Activated naive CD4-positive, alpha-beta T cell treated with Interleukin-2 at 50 U/mL for 16 hours (primary cell): ENCODE measurements at regions not wholly inside any gene's neighbourhood (a gene's known extent, or its start where the extent isn't known, plus 50 kb on each side); places are given as distances from the start of the nearest gene placed in this dataset.

Experiments
- DNase-seq: peaks from one replicate; pipeline ENCODE4 v3.0.0-alpha.2; 2020

DNA sequence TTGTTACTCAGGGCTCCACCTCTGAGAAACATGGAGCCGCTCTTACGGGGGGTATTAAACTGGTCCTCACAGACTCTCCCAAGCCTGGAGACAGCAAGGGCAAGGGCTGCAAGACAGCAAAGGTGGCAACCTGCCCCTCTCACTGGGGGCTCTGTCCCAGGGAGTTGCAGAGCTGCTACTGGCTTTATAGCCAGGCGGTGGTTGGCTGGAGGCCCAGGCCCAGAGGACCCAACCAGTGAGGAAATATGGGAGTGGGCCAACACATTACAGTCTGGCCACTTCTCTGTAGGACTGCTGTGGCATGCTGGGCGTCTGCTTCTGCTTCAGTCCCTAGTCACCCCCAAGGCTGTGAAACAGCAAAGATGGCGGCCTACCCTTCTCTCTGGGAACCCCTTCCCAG is 597.2 kb downstream of the LRRC70 start:
- DNase-seq: no peak

DNA sequence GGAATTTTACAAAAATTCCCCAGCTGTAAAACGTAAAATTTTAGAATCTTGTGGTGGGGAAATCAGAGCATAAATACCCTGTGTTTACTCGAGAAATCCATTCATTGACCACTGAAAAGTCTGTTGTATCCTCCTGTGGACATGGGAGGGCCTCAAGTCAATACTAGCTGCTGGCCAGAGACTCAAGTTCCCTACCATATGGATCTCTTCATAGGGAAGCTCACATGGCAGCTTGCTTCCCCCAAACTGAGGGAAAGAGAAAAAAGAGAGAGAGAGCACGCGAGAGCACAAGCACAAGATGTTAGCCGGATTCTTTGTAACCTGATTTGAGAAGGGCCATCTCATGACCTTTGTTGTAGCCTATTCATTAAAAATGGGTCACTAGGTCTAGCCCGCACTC is 591.9 kb downstream of the LRRC70 start:
- no peak for DNase-seq

DNA sequence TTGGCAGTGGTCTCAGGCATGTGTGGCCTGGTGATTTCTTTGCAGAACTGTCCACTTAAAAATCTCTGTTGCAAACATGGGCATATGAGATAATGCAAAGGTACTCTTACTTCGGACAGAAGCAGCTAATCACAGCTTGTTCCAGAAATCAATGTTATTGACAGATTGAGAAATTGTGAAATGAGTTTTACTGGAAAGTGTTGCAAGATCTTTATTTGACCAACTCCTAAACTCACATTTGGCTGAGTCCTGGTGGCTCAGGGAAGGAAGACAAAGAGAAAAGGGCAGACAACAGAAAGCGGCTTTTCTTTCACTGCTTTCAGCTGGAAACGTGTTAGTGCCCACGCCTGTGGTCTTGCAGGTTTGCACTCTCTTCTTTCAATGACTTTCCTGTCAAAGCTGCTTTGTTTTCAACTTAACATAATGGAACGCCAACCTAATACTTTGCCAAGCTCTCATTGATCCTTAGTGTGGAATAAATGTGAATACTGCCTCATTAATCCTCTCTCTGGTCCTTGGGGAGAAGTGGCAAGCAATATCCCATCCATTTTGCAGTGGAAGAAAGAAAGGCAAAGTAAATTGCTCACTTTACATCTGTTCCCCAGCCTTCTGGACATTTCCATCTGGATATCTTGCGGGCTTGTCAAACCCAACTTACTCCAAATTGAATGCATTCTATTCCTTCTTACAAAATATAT is 586.4 kb downstream of the LRRC70 start:
- no peak for DNase-seq

DNA sequence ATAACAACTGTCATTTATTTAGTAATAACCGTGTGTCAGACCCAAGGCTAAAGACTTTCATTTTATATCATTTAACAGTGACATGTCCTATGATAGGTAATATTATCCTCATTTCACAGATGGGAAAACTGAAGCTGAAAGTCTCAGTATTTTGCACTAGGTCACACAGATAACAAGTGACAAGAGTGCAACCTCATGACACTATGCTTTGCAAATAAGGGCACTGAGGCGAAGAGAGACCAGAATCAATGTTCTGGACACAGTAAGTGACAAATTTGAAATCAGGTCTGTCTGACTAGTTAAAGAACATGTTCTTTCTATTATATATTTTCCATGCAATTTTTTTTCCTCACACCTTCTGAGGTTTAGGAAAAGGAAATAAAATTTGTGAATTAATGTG is 585.7 kb downstream of the LRRC70 start:
- no peak for DNase-seq

DNA sequence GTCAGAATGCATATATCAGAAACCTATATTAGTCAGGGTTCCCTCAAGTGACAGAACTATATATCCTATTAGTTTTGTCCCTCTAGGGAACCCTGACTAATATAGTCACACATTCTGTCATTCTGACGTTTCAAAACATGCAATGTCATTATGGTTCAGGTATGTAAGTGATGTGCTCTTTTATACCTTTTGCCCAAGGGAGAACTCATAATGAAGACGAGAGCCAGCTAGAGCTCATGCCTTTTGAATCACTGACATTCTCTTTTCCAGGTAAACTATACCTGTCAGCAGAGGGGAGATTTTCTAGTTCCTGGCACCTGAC is 576.7 kb downstream of the LRRC70 start:
- DNase-seq: no peak

DNA sequence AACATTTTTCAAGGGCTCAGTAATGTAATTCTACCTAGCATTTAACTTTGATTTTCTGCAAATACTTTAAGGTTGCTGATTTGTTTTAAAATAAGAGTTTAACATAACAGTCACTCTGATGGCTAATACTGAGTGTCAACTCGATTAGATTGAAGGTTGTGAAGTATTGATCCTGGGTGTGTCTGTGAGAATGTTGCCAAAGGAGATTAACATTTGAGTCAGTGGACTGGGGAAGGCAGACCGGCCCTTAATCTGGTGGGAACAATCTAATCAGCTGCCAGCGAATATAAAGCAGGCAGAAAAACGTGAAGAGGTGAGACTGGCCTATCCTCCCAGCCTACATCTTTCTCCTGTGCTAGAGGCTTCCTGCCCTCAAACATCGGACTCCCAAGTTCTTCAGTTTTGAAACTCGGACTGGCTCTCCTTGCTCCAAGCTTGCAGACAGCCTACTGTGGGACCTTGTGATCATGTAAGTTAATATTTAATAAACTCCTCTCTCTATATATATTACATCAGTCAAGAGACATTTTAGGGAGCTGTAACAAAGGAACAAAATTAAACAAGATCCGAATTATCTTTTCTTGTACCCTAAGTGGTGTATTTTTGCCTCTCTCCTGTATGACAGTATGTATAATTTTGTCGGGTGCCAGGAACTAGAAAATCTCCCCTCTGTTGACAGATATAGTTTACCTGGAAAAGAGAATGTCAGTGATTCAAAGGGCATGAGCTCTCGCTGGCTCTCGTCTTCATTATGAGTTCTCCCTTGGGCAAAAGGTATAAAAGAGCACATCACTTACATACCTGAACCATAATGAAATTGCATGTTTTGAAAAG is 576.1 kb downstream of the LRRC70 start:
- no peak for DNase-seq

DNA sequence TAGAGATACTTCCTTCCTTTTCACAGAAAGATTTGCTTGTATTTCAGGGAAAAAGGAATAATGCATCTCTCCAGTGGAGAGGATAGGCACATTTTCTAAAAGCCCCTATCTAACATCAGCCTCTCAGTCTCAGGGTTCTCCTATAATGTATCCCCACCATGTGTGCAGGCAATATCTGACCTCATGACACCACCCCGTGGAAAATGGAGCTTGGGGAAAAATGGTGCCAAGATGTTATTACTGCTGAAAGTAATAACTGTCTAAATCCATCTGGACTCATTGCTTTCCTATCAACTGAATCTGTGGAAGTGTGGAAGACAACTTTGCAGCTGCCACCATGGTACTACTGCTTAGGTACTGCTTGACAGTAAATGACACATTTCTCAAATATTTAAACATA is 574.3 kb downstream of the LRRC70 start:
- no peak for DNase-seq

DNA sequence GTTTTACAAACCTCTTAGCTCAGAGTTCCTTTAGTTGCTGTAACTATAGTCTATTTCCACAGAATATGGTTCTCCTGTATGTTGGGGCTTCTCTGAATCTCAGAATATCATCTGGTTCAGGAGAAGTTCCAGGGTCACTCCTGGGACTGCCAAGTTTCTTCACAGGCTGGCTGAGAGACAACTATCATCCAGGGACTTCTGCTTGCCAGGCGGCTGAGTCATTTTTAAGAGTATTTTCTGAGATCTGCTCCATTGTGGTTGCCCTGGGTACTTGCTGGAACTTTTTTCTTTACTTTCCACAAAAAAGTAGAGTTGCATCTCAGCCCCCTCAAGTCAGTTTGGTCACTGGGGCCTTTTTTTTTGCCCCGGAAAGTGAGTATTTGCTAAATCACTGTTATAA is 566.5 kb downstream of the LRRC70 start:
- no peak for DNase-seq

DNA sequence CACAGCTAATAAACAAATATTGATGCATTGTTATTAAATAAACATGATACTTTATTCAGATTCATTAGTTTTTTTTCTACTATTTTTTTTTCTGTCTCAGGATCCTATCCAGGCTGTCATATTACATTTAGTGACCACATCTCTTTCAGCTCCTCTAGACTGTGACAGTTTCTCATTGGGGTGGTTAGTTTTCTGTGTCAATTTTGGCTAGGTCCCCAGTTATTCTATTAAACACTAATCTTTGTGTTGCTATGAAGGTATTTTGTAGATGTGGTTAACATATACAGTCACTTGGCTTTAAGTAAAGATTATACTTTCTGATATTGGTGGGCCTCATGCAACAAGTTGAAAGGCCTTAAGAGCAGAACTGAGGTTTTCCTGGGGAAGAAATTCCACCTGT is 563.0 kb downstream of the LRRC70 start:
- DNase-seq: no peak

DNA sequence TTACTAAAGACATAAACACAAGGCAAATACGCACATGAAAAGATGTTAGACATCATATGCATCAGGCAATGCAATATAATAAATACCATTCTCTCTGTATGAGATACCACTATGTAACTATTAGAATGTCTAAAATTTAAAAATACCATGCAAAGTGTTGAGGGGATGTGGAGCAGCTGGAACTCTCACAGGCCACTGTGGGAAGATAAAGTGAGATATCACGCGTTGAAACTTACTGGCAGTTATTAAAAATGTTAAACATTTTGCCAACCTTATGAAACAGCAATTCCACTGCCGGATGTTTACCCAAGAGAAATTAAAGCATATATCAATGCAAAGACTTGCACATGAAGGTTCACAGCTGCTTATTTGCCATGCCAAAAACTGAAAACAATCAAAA is 556.7 kb downstream of the LRRC70 start:
- DNase-seq: no peak

DNA sequence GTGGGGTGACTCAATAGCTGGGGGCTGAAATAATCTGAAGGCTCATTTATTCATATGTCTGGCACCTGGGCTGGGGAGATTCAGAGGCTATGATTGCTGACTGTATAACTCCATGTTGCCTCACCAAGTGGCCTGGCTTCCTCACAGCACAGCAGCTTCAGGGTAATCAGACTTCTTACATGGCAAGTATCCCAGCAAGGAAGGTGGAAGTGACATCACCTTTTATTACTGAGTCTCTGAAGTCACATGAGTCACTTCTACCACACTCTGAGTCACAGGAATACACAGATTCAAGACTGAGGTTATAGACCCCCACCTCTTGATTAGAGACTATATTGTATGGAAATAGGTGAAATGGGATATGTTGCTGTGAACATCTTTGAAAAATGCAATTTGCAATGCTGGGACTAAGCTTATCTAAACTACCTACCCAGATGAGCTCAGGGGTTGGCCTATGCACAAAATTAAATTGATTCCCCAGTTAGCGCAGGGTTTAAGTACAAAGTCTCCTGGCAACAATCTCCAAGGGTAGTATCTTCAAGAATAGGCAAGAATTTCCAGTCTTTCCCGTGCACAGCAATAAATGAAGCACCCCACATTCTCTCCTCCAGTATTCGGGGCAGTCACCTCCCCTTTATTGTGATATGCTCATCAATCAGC is 553.1 kb downstream of the LRRC70 start:
- DNase-seq: no peak

DNA sequence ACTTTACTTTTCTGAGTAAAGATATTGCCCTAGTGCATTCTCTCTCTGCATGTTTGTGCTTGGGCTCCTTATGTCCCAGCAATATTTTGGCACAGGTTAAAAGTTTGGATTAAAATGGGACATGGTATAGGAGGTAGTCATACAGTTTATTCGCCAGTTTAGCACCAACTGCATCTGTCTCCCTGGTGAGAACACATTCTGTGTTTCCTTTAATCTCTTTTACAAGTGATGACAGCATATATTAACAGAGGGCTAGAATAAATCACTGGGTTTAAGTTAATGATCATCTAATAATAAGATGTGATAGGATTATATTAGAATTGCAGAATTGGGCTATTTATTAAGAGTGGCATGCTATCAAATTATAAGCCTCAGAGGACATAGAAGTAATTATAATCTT is 550.1 kb downstream of the LRRC70 start:
- DNase-seq: no peak

DNA sequence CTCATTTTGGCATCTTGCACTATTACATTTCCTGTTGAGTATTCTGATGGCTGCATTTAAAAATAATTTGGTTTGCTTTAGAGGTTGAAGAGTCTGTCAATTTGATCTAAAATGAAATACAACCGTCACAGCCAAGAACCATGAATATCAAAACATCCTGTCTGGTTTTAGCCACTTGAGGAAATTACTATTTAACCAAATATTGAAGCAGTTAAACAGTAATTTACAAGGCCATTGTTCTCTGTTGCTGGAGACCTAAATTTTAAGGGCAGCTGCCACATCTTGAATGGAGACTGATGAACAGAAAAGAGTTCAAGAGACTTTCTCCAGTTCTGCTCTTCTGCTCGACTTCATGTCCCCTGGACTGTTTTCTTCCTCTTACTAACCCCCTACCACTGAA is 549.4 kb downstream of the LRRC70 start:
- DNase-seq: no peak

DNA sequence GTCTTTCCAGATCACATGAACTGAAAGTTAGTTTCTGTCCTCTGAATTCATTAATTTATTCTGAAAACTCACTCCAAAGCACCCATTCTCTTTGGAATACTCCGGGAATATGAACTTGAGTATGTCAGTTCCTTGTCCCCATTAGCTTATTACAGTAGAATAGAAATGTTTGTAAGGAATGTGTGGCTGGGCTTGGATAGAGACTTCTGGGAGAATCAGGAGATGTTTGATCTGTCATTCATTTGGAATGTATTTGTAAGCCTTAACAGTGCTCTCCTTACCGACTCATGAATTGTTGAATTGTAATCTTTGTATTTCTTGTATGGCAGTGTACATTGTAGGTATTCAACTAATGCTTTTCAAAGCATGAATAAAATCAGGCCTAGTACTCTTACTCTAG is 548.4 kb downstream of the LRRC70 start:
- no peak for DNase-seq

DNA sequence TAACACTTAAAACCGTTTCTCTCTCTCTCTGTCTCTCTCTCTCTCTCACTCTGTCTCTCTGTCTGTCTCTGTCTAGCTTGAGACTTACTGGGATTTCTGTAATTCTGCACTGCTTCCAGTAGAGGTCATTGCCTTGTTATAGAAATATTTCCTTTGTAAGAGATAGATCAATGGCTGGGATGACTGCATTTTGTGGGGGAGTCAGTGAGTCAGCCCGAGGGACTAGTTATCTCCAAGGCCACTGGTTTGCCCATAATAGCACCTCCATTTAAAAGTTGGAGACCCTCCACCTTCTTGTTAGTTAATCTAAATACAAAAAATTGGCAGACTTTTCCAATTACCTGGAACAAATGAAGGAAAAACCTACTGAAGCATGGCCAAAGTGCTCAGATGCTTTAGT is 547.2 kb downstream of the LRRC70 start:
- DNase-seq: no peak

DNA sequence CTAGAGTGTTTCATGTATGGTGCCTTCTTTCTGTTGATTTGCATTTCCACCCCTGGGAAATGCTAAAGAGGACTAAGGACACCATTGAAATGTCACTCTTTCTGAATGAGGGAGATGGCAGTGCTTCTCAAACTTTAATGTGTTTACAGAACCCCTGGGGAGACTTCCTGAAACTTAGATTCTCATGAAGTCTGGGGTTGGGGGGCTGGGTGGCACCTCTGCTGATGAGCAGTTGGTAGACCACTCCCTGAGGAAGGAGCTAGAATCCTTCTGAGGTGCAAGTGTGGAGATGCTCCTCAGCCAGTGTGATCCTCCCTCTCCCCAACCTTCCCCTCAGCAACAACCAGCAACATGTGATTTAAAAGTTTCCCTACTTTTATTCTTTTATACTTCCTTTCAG is 546.8 kb downstream of the LRRC70 start:
- DNase-seq: no peak

DNA sequence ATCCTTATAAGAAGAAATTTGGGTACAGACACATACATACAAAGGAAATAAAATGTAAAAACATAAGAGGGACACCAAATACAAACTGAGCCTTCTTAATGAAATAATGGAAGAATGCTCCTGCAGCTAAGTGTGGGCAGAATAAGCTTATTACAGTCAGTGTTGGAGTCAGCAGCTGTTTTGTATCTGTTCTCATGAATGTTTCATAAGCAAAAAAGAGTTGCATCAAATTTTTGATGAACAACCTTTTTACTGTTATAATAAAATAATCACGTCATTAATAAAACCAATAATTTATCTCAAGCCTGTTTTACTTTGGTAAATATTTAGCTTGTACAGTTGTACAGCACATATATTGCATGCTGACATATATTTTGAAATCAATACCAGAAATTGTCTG is 545.6 kb downstream of the LRRC70 start:
- no peak for DNase-seq

DNA sequence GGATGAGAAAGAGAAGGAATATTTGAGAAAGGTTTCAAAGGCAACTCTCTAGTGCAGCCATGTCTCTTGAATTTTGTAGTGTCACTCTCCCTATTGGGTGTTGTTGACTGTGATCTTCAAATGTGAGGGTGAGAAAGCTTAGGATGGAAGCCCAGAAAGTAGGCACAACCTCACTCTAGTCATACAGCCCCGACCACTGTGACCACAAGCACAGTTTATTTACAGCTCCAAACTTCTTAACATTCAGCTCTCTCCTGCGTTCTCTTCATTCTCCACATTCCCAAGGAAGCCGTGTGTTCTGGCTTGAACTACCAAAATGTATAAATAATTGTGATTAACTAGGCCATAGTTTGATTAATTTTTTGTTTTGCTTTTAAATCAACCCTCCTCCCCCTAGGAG is 542.9 kb downstream of the LRRC70 start:
- no peak for DNase-seq

DNA sequence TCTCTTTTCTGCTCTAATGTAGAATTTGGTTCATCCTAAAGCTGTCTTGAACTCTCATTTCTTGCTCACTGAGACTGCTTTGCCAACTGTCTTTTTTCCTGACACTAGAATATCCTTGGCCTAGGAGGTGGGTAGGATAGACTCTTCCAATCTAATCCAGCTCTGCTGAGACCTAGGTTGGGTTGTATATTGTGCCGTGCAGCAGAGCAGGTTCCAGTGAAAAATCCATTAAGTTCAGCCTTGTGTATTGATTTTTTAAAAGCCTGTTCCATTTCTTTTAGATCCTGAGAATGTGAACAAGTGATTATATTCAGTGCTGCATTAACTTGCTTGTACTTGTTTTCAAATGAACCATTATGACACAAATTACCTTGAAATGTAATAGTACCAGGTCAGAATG is 539.6 kb downstream of the LRRC70 start:
- no peak for DNase-seq

DNA sequence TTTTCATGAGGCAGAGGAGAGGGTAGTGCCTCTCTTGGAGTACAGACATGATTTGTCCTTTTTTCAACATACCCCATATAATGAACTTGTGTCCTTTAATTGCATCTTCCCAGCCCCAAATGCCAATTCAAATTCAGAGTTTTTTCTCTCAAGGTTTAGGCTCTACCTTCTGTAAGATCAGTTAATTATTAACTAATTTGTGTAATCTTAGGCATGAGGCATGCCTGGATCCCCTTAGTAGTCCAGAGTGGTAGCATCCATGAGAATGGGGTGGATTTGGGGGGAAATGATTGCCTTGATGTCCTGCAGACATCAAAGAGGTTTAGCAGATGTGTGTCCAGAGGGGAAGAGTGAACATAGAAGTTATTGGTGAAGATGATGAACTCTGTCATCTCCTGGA is 533.3 kb downstream of the LRRC70 start:
- no peak for DNase-seq

DNA sequence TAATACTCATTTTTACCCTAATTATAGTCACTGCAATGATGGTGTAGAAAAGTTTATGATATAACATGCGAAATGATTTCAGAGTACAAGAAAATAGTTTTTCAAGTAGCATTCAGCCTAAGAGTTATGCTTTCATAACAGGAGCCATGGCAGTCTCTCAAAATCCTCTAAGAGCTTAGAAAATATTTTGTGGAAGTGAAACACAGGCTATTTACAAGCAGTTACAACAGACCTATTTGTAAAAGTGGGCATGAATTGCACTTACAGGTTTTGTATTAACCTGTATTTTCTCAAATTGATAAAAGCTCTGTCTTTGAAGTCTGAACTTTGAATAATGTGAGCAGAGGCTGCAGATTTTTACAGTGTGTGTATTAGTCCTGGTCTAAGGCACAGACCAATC is 523.3 kb downstream of the LRRC70 start:
- DNase-seq: no peak

DNA sequence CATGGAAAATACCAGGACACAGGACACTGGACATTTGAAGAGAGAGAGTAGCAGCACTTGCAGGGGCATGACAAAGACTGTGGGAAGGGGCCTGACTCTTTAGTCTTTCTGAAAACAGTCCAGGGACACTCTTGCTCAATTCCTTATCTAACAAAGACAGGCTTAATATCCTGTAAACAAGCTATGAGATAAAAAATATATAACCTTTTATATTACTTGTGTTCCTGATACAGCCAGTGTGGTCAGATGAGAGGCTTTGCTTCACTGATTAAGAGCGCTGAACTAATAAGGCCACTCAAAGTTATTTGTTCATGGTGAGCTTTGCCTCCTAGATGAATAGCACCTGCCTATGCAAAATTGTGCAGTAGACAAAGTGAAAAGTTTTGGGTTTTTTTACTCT is 518.7 kb downstream of the LRRC70 start:
- DNase-seq: no peak

DNA sequence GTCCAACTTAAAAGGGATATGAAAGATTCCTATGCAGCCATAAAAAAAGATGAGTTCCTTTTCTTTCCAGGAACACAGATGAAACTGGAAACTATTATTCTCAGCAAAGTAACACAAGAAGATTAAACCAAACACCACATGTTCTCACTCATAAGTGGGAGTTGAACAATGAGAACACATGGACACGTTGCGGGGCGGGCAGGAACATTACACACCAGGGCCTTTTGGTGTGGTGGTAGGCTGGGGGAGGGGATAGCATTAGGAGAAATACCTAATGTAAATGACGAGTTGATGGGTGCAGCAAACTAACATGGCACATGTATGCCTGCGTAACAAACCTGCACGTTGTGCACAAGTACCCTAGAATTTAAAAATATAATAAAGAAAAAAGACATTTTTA is 516.1 kb downstream of the LRRC70 start:
- DNase-seq: no peak

DNA sequence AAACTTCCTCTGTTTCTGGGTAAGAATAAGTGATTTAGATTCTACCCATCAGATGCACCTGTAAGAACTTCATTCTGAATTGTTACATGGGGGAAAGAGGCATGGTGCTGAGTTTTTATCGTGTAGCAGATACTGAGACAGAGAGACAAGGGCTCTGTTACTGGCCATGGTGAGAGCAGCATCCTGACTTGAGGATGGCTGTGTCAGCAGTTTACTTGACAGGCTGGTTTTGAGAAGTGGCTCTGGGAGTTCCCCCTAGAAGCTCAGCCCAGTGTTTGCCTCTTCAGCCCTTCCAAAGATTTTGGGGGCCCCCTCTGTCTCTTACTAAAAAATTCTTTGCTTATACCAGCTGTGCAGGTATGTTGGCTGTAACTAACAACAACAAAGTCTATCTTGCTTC is 510.5 kb downstream of the LRRC70 start:
- no peak for DNase-seq
